B cell (primary cell): ENCODE measurements at regions not wholly inside any gene's neighbourhood (a gene's known extent, or its start where the extent isn't known, plus 50 kb on each side); places are given as distances from the start of the nearest gene placed in this dataset.

Source experiments
- ATAC-seq: fragments of 200-7000 bp; cut with Tn5 transposase; one replicate; pipeline ENCODE4 v1.10.0; 2021; ENCODE audit warnings: low read depth, mild to moderate bottlenecking, moderate number of reproducible peaks, moderate library complexity
- CTCF ChIA-PET: fragments of 350-600 bp; sonication (Branson Sonifier 250); formaldehyde crosslinking; loops from one replicate; lab custom pipeline; 2021; ENCODE audit warnings: antibody characterized with exemption, inconsistent platforms; lab: Charles Lee
- POLR2A ChIA-PET: fragments of 350-600 bp; sonication (Branson Sonifier 250); formaldehyde crosslinking; loops from one replicate; lab custom pipeline; 2021; ENCODE audit warnings: antibody characterized with exemption; lab: Charles Lee
- DNase-seq: peaks from one replicate; pipeline ENCODE4 v3.0.0; 2013
- H2AFZ ChIP-seq: 2 replicates; pipeline ENCODE4 v1.6.1; 2012; ENCODE audit warnings: mild to moderate bottlenecking, low read depth, low read length; ENCODE audit not compliant: insufficient read depth, poor library complexity, severe bottlenecking
- H3K27ac ChIP-seq, 2 donors: 1 replicate in 1 of 2; 2 replicates in 1 of 2; pipeline ENCODE4 v1.5.1; 2012 to 2013; ENCODE audit warnings: low read length in 2 of 2, mild to moderate bottlenecking in 2 of 2, moderate library complexity in 1 of 2
- H3K27me3 ChIP-seq, 4 experiments: fragments of 200-600 bp in 1 of 4; sonication (generic) in 1 of 4; replicated peaks in 1 of 4; 1 replicate in 2 of 4; 2 replicates in 2 of 4; pipeline versions ENCODE4 v1.6.1 to v1.7.0; 2013 to 2016; ENCODE audit warnings: low read length in 3 of 4, mild to moderate bottlenecking in 2 of 4, mixed read lengths in 1 of 4, moderate library complexity in 1 of 4; ENCODE audit not compliant: insufficient read depth in 4 of 4, control insufficient read depth in 3 of 4; ENCODE audit errors: control extremely low read depth in 1 of 4
- H3K36me3 ChIP-seq, 2 experiments: replicated peaks in 1 of 2; 1 replicate in 1 of 2; 2 replicates in 1 of 2; pipeline versions ENCODE4 v1.6.1 to v1.7.1; 2013; ENCODE audit warnings: low read length in 1 of 2; ENCODE audit not compliant: insufficient read depth in 2 of 2, control insufficient read depth in 1 of 2; ENCODE audit errors: control extremely low read depth in 1 of 2, extremely low read depth in 1 of 2
- H3K4me1 ChIP-seq, 2 donors: fragments of 200-600 bp in 1 of 2; sonication (generic) in 1 of 2; 1 replicate in 1 of 2; 2 replicates in 1 of 2; pipeline versions ENCODE4 v1.5.1 to v1.6.1; 2013 to 2017; ENCODE audit warnings: low read length in 2 of 2; ENCODE audit not compliant: control insufficient read depth in 2 of 2, insufficient read depth in 2 of 2
- H3K4me2 ChIP-seq: replicated peaks from 2 replicates; pipeline ENCODE3; 2012; ENCODE audit warnings: mild to moderate bottlenecking, low read depth, low read length; ENCODE audit not compliant: poor library complexity, severe bottlenecking
- H3K4me3 ChIP-seq, 5 experiments: fragments of 200-600 bp in 1 of 5; sonication (generic) in 1 of 5; 1 replicate in 3 of 5; 2 replicates in 2 of 5; pipeline versions ENCODE4 v1.5.1 to v1.7.0; 2011 to 2016; ENCODE audit warnings: low read length in 4 of 5, mild to moderate bottlenecking in 4 of 5, low read depth in 2 of 5, control low read depth in 1 of 5, moderate library complexity in 1 of 5; ENCODE audit not compliant: insufficient read depth in 1 of 5; ENCODE audit errors: control extremely low read depth in 1 of 5, extremely low read depth in 1 of 5
- H3K79me2 ChIP-seq: fragments of 200-600 bp; sonication (generic); one replicate; pipeline ENCODE4 v1.6.0; 2016; ENCODE audit warnings: low read length; ENCODE audit not compliant: control insufficient read depth, insufficient read depth
- H3K9ac ChIP-seq: fragments of 200-600 bp; sonication (generic); 2 replicates; pipeline ENCODE4 v1.6.1; 2017; ENCODE audit warnings: mild to moderate bottlenecking, low read length, moderate library complexity
- H3K9me3 ChIP-seq, 3 donors: one replicate each; pipeline versions ENCODE4 v1.6.1 to v1.7.1; 2013; ENCODE audit warnings: low read length in 2 of 3; ENCODE audit not compliant: control insufficient read depth in 2 of 3, insufficient read depth in 1 of 3; ENCODE audit errors: control extremely low read depth in 1 of 3
- H4K20me1 ChIP-seq: 2 replicates; pipeline ENCODE4 v1.6.0; 2012; ENCODE audit warnings: mild to moderate bottlenecking, low read length; ENCODE audit not compliant: insufficient read depth, control insufficient read depth, poor library complexity, severe bottlenecking
- H3K27ac Mint-ChIP-seq: one replicate; pipeline ENCODE4 v1.8.0; 2021; ENCODE audit warnings: mixed read lengths
- H3K27me3 Mint-ChIP-seq: one replicate; pipeline ENCODE4 v1.8.0; 2021; ENCODE audit warnings: mixed read lengths
- H3K4me1 Mint-ChIP-seq: one replicate; pipeline ENCODE4 v1.8.0; 2021; ENCODE audit warnings: mixed read lengths
- H3K4me3 Mint-ChIP-seq: one replicate; pipeline ENCODE4 v1.8.0; 2021; ENCODE audit warnings: mixed read lengths
- H3K9me3 Mint-ChIP-seq: one replicate; pipeline ENCODE4 v1.8.0; 2022; ENCODE audit warnings: mixed read lengths; ENCODE audit not compliant: insufficient read depth
- CTCF ChIP-seq: fragments of 200-600 bp; IDR thresholded peaks from one replicate; pipeline ENCODE4 v1.8.0; 2022; ENCODE audit warnings: antibody characterized with exemption, mild to moderate bottlenecking
- EZH2 ChIP-seq: IDR thresholded peaks from 2 replicates; pipeline ENCODE4 v1.6.1; 2012; ENCODE audit warnings: borderline replicate concordance, low read depth, mild to moderate bottlenecking, moderate library complexity, low read length; ENCODE audit not compliant: insufficient read depth, poor library complexity, severe bottlenecking
- WGBS: methylation state at CpG from one replicate; pipeline ENCODE4 v1.1.5; 2013; ENCODE audit warnings: missing lambda C conversion rate; ENCODE audit not compliant: insufficient coverage; 5-methylcytosine and 5-hydroxymethylcytosine counted together
- intact Hi-C: fragments of 100-400 bp; cut with micrococcal nuclease; formaldehyde crosslinking; loops from one replicate; pipeline ENCODE4 v1.10.0; 2022

DNA sequence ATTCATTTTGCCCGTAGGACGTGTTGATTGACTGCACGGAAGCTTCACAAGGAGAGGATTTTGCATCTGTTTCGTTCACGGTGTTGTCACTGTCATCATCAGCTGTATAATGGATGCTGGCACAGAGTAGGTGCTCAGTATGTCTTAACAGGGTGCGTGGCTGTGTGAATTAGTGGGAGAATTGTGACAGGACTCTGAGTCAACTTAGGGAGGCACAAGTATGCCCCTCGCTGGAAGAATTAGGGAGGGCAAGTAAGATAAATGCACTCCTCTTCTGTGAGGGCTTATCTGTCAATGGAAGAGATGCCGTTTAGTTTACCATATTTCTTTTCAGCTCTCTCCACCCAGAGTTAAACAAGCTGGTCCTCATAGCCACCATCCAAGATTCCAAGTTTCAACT, 107.2 kb downstream of the TRIML1 start:
- WGBS = 69% methylated on average over 5 of the region's 8 CpGs
- no peaks in the 10 kb centered on the region for H3K27me3 Mint-ChIP-seq
- no peaks in the 10 kb centered on the region for H3K9me3 Mint-ChIP-seq
- no peak overlapping the region for H3K4me2 ChIP-seq
- H3K4me3 ChIP-seq = no peak overlapping the region
- no peaks in the 10 kb centered on the region for H3K36me3 ChIP-seq
- H4K20me1 ChIP-seq = no peaks in the 10 kb centered on the region
- H3K9ac ChIP-seq = no peak overlapping the region
- DNase-seq (no peak), ATAC-seq (no peak)
- no peak overlapping the region for H2AFZ ChIP-seq
- H3K27ac Mint-ChIP-seq = no peak overlapping the region
- no peaks in the 10 kb centered on the region for H3K79me2 ChIP-seq
- TF ChIP-seq CTCF (no peak), EZH2 (no peak)
- peaks cover 0 to 17% (median 0%) of the 10 kb centered on the region in 3 donors for H3K9me3 ChIP-seq
- POLR2A ChIA-PET = no interaction called here
- intact Hi-C loops = no loop called here
- no peak overlapping the region for H3K4me3 Mint-ChIP-seq
- no peaks in the 10 kb centered on the region for H3K27me3 ChIP-seq
- no peaks in the 10 kb centered on the region for H3K4me1 Mint-ChIP-seq
- no peaks in the 10 kb centered on the region for H3K4me1 ChIP-seq
- CTCF ChIA-PET = no interaction called here
- no peak overlapping the region for H3K27ac ChIP-seq

GRCh38 chr4:188254211-188254610, 115.0 kb downstream of the TRIML1 start:
- ATAC-seq (no peak), DNase-seq (no peak)
- no peak overlapping the region for H3K27ac Mint-ChIP-seq
- Histone ChIP-seq H3K36me3 (no peaks in the 10 kb centered on the region), H3K4me1 (no peaks in the 10 kb centered on the region), H3K27me3 (no peaks in the 10 kb centered on the region), H4K20me1 (no peaks in the 10 kb centered on the region), H3K4me2 (no peak overlapping the region), H3K79me2 (no peaks in the 10 kb centered on the region), H3K4me3 (no peak overlapping the region), H2AFZ (no peak overlapping the region), H3K9ac (no peak overlapping the region), H3K9me3 (peaks cover 0 to 13% (median 0%) of the 10 kb centered on the region in 3 donors), H3K27ac (no peak overlapping the region)
- H3K4me3 Mint-ChIP-seq = no peak overlapping the region
- TF ChIP-seq EZH2 (no peak), CTCF (no peak)
- POLR2A ChIA-PET = no interaction called here
- CTCF ChIA-PET = no interaction called here
- no peaks in the 10 kb centered on the region for H3K4me1 Mint-ChIP-seq
- no peaks in the 10 kb centered on the region for H3K27me3 Mint-ChIP-seq
- intact Hi-C loops = no loop called here
- 89% methylated on average over 6 of the region's 7 CpGs for WGBS
- no peaks in the 10 kb centered on the region for H3K9me3 Mint-ChIP-seq
